HepG2 (cell line): ENCODE measurements at regions not wholly inside any gene's neighbourhood (a gene's known extent, or its start where the extent isn't known, plus 50 kb on each side); places are given as distances from the start of the nearest gene placed in this dataset.
A peak's percentile ranks its signal among the peaks of the same experiment; 100 is the strongest.

Experiments used
- ATAC-seq: fragments of 200-7000 bp; cut with Tn5 transposase; 3 replicates; pipeline ENCODE4 v1.9.1; 2020; ENCODE audit warnings: mild to moderate bottlenecking, moderate library complexity
- BruUV-seq: library from RNA; stranded (reverse); fragments of 400-500 nt; replicated peaks from 2 replicates; lab custom pipeline; 2021; lab: Mats Ljungman, UMichigan
- CTCF ChIA-PET: fragments of 300-600 bp; formaldehyde crosslinking; extraction: SDS; loops from one replicate; lab custom pipeline; 2021; ENCODE audit warnings: low total read pairs, inconsistent platforms, low intra/inter-chr PET ratio; lab: Yijun Ruan, JAX
- POLR2A ChIA-PET: fragments of 350-600 bp; sonication (Branson Sonifier 250); formaldehyde crosslinking; loops from one replicate; lab custom pipeline; 2020; ENCODE audit warnings: antibody characterized with exemption, inconsistent platforms; lab: Yijun Ruan, JAX
- DNase-seq: peaks from one replicate; pipeline ENCODE4 v3.0.0-alpha.2; 2015; ENCODE audit warnings: low spot score
- FAIRE-seq: peaks from 3 replicates; lab custom pipeline; 2011; peaks lifted over from hg19 to GRCh38; lab: Jason Lieb, UNC
- H2AFZ ChIP-seq: one replicate; pipeline ENCODE4 v1.6.1; 2011; ENCODE audit warnings: low read length, inconsistent platforms
- H3K27ac ChIP-seq: fragments of 300-600 bp; 3 replicates; pipeline ENCODE4 v1.8.0; 2011; ENCODE audit warnings: mixed run types, mild to moderate bottlenecking, mixed read lengths, low read length, inconsistent platforms; ENCODE audit not compliant: insufficient read depth; ENCODE audit errors: extremely low read length
- H3K27me3 ChIP-seq, 2 experiments: fragments of 200-600 bp in 1 of 2; 2 replicates in 1 of 2; 3 replicates in 1 of 2; pipeline versions ENCODE4 v1.6.0 to v1.8.0; 2011; ENCODE audit warnings: low read length in 2 of 2, mild to moderate bottlenecking in 2 of 2, moderate library complexity in 2 of 2, inconsistent platforms in 1 of 2; ENCODE audit not compliant: insufficient read depth in 2 of 2, control insufficient read depth in 1 of 2
- H3K36me3 ChIP-seq, 2 experiments: fragments of 200-600 bp in 1 of 2; replicated peaks in 1 of 2; 2 replicates in 1 of 2; 3 replicates in 1 of 2; pipeline versions ENCODE4 v1.5.1 to v1.8.0; 2011; ENCODE audit warnings: low read length in 2 of 2, inconsistent platforms in 1 of 2; ENCODE audit not compliant: insufficient read depth in 2 of 2, control insufficient read depth in 1 of 2
- H3K4me1 ChIP-seq: 2 replicates; pipeline ENCODE4 v1.5.1; 2012; ENCODE audit warnings: low read length, inconsistent platforms; ENCODE audit not compliant: insufficient read depth
- H3K4me2 ChIP-seq: 2 replicates; pipeline ENCODE4 v1.6.0; 2011; ENCODE audit warnings: low read depth, low read length, inconsistent platforms
- H3K4me3 ChIP-seq, 3 experiments: fragments of 200-600 bp in 1 of 3; sonication (generic), shearing (Covaris generic) in 1 of 3; replicated peaks in 1 of 3; 2 replicates each; pipeline ENCODE4 v1.5.1; 2011 to 2016; ENCODE audit warnings: low read length in 3 of 3, inconsistent platforms in 2 of 3, low read depth in 2 of 3, mild to moderate bottlenecking in 2 of 3, control low read depth in 1 of 3, mixed read lengths in 1 of 3; ENCODE audit not compliant: insufficient read depth in 1 of 3
- H3K79me2 ChIP-seq: one replicate; pipeline ENCODE4 v1.6.1; 2011; ENCODE audit warnings: low read length, inconsistent platforms; ENCODE audit not compliant: insufficient read depth
- H3K9ac ChIP-seq: 2 replicates; pipeline ENCODE4 v1.6.0; 2011; ENCODE audit warnings: mild to moderate bottlenecking, low read depth, low read length, inconsistent platforms; ENCODE audit not compliant: insufficient read depth
- H3K9me3 ChIP-seq: 2 replicates; pipeline ENCODE4 v1.5.1; 2012; ENCODE audit warnings: mild to moderate bottlenecking, low read length
- H4K20me1 ChIP-seq: 2 replicates; pipeline ENCODE4 v1.6.0; 2011; ENCODE audit warnings: inconsistent platforms, mild to moderate bottlenecking, low read length, moderate library complexity; ENCODE audit not compliant: insufficient read depth
- CTCF ChIP-seq: sonication (generic); formaldehyde crosslinking; IDR thresholded peaks from 2 replicates; pipeline ENCODE4 v1.5.0; 2020; ENCODE audit warnings: mild to moderate bottlenecking, missing genetic modification reagents, moderate library complexity
- DDIT3 ChIP-seq: sonication (generic); formaldehyde crosslinking; IDR thresholded peaks from 2 replicates; pipeline ENCODE4 v1.4.0; 2020; ENCODE audit warnings: mild to moderate bottlenecking, missing genetic modification reagents
- FOXP1 ChIP-seq, 2 experiments: fragments of 450-650 bp in 1 of 2; IDR thresholded peaks; 2 replicates each; pipeline ENCODE4 v1.6.1; 2017 to 2018; ENCODE audit warnings: antibody characterized with exemption in 1 of 2
- GABPA ChIP-seq, 2 experiments: IDR thresholded peaks; 2 replicates each; pipeline ENCODE4 v1.6.1; 2011 to 2016; ENCODE audit warnings: low read depth in 2 of 2, low read length in 1 of 2, missing biosample characterization in 1 of 2, missing genetic modification characterization in 1 of 2
- MEIS1 ChIP-seq: sonication (generic); formaldehyde crosslinking; IDR thresholded peaks from 2 replicates; pipeline ENCODE4 v1.9.0; 2021; ENCODE audit warnings: mild to moderate bottlenecking, missing genetic modification reagents, moderate library complexity, borderline replicate concordance
- PITX1 ChIP-seq: sonication (generic); formaldehyde crosslinking; IDR thresholded peaks from 2 replicates; pipeline ENCODE4 v1.5.1; 2020; ENCODE audit warnings: mild to moderate bottlenecking, missing genetic modification reagents
- RCOR2 ChIP-seq: IDR thresholded peaks from 2 replicates; pipeline ENCODE4 v1.6.1; 2016; ENCODE audit warnings: missing biosample characterization, missing genetic modification reagents
- RERE ChIP-seq: IDR thresholded peaks from 2 replicates; pipeline ENCODE4 v1.6.1; 2016; ENCODE audit warnings: low read depth, missing genetic modification reagents, missing compliant biosample characterization
- RXRB ChIP-seq: IDR thresholded peaks from 2 replicates; pipeline ENCODE4 v1.6.1; 2016; ENCODE audit warnings: borderline replicate concordance, missing genetic modification reagents, missing compliant biosample characterization
- SIX1 ChIP-seq: sonication (generic); formaldehyde crosslinking; IDR thresholded peaks from 2 replicates; pipeline ENCODE4 v1.4.0; 2020; ENCODE audit warnings: missing genetic modification reagents, borderline replicate concordance
- TSC22D2 ChIP-seq: sonication (generic); formaldehyde crosslinking; IDR thresholded peaks from 2 replicates; pipeline ENCODE4 v1.5.1; 2020; ENCODE audit warnings: missing genetic modification reagents, mild to moderate bottlenecking, borderline replicate concordance
- ZMYM3 ChIP-seq: sonication (generic); formaldehyde crosslinking; IDR thresholded peaks from 2 replicates; pipeline ENCODE4 v1.5.1; 2020; ENCODE audit warnings: mild to moderate bottlenecking, missing genetic modification reagents
- ZMYM4 ChIP-seq: sonication (generic); formaldehyde crosslinking; IDR thresholded peaks from 2 replicates; pipeline ENCODE4 v1.8.1; 2023; ENCODE audit warnings: mild to moderate bottlenecking, missing genetic modification reagents
- ZNF780A ChIP-seq: sonication (generic); formaldehyde crosslinking; IDR thresholded peaks from 2 replicates; pipeline ENCODE4 v1.8.0; 2022; ENCODE audit warnings: mild to moderate bottlenecking, missing genetic modification reagents, moderate library complexity
- WGBS: methylation state at CpG from one replicate; pipeline ENCODE4 v1.1.6; 2017; ENCODE audit warnings: low lambda C conversion rate; 5-methylcytosine and 5-hydroxymethylcytosine counted together
- in situ Hi-C: cut with HindIII; loops from 2 replicates; pipeline ENCODE4 v1.10.0; 2017; ENCODE audit warnings: low pct_unique_long_range_greater_than_20kb; ENCODE audit not compliant: extremely low pct_ligation_motif_present
- intact Hi-C: fragments of 100-400 bp; cut with micrococcal nuclease; formaldehyde crosslinking; loops from one replicate; pipeline ENCODE4 v1.10.0; 2022; ENCODE audit not compliant: unreplicated experiment

- TF ChIP-seq ZNF780A (CRISPR knock-in tag) (no peak), RXRB (CRISPR knock-in tag) (peak; percentile 23; the same call in 1 of the 2 replicates)
- TF ChIP-seq, all 625 proteins: peak for 6
These were observed 72.6 kb upstream of the SELENOP start (continued) for GRCh38 chr5:42884326-42884725.

GRCh38 chr5:42881416-42882117 lies 69.9 kb upstream of the SELENOP start:
- CTCF ChIA-PET: no interaction called here
- Histone ChIP-seq H2AFZ (no peak overlapping the region), H3K36me3 (no peaks in the 10 kb centered on the region), H4K20me1 (no peaks in the 10 kb centered on the region), H3K4me2 (peak overlapping the region; percentile 6), H3K27ac (no peak overlapping the region), H3K79me2 (peaks cover 71% of the 10 kb centered on the region), H3K9me3 (no peaks in the 10 kb centered on the region), H3K4me1 (peaks cover 92% of the 10 kb centered on the region), H3K27me3 (no peaks in the 10 kb centered on the region), H3K9ac (no peak overlapping the region), H3K4me3 (no peak overlapping the region)
- no peak for DNase-seq
- POLR2A ChIA-PET: interaction anchor here (0.9 to 13.5 kb wide), 6 partner anchors 25 to 83 kb away, joined by 3 to 263 read pairs (median 6); partner anchors contain the start of gene SELENOP
- intact Hi-C loops: loop anchor here (10.0 kb wide), 2 partner anchors 287 to 367 kb away; no protein-coding TSS in a partner anchor
- WGBS: 66% methylated on average over 5 of the region's 5 CpGs
- in situ Hi-C loops: loop anchor here (10.0 kb wide), 1 partner anchor 77 kb away; no protein-coding TSS in a partner anchor
- no peak for FAIRE-seq
- BruUV-seq: no TSS peak
- ATAC-seq: peak; percentile 68
- no peak for TF ChIP-seq RERE (CRISPR knock-in tag)
- TF ChIP-seq ZMYM3: no peak
- no peak for TF ChIP-seq PITX1 (CRISPR knock-in tag)
- TF ChIP-seq RCOR2 (CRISPR knock-in tag): no peak
- TF ChIP-seq DDIT3 (CRISPR knock-in tag): no peak
- no peak for TF ChIP-seq TSC22D2
- no peak for TF ChIP-seq GABPA (IDR thresholded peaks at IDR 0.05; ENCODE audit: low read depth, low read length)
- no peak for TF ChIP-seq GABPA (CRISPR knock-in tag; IDR thresholded peaks at IDR 0.05; ENCODE audit: low read depth)
- no peak for TF ChIP-seq SIX1
- peak; percentile 59 for TF ChIP-seq CTCF (CRISPR knock-in tag)
- TF ChIP-seq FOXP1 (IDR thresholded peaks at IDR 0.05): no peak
- peak; percentile 29; the same call in 1 of the 2 replicates for TF ChIP-seq FOXP1 (CRISPR knock-in tag; IDR thresholded peaks at IDR 0.05)
- TF ChIP-seq MEIS1: no peak
- 0 out of 2 replicates have a peak, but pooled peaks have one; percentile 30 for TF ChIP-seq ZMYM4
